ENCODE measurements at regions not wholly inside any gene's neighbourhood (a gene's known extent, or its start where the extent isn't known, plus 50 kb on each side); places are given as distances from the start of the nearest gene placed in this dataset.
"Not testable (repeated sequence)": the region's sequence is repeated elsewhere in the genome, so short reads cannot be mapped to it uniquely, and the experiment has no call there.

DNA sequence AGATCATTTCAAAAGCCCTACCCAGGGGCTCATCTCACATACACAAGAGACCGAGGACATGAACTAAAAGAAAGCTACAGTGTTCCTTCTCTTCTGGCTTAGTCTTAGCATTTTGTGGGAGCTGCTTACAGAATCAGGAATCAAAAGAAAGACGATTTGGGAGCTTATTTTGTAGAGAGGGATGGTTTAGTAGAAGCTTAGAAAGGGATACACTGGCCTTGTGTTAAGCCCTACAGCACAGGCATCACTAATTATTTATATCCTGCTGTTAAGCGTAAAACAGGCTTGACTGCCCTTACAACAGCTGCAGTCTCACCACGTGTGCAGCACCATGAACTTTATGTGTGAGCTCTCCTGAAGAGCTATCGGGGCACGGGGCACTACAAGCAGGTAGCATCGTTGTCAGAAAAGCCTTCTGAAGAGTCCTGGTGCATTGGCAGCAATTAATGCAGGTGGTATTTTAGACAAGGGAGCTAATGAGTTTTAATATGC is 798.3 kb downstream of the NXPH1 start:
- DNase-seq = no peak

DNA sequence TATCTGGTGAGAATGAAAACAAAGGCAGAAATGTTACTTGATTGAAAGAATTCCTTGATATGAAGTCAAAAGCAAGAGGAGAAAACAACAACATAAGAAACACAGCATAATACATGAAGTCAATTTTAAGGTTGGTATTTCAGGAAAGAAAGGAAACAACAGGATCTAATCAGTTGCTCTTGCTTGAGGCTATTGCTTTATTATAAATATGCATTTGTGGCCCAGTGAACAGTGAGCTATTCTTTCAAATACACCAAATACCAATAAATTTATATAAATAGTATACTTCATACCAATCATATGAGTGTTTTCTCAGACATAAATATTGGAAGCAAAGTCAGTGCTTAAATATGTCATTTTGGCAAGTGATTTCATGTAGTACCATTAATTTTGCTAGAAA is 806.6 kb downstream of the NXPH1 start:
- no peak for DNase-seq

DNA sequence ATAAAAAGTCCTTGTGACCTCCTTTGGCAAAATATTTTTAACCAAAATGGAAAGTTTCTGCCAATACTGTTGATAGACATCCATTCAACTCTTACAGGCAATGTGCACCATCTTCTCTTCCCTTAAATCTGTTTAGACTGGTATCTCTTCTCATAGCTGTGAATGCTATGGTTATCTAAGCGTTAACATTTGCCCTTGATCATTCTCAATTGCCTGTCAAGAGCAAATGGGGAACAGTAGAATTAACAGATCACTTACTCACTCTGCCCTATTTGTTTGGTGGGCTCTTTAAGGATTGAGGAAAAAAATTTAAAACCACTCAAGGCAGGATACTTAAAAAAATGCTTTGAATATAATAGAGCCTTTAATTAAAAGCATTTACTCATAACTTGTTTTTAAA is 808.4 kb downstream of the NXPH1 start:
- no peak for DNase-seq

DNA sequence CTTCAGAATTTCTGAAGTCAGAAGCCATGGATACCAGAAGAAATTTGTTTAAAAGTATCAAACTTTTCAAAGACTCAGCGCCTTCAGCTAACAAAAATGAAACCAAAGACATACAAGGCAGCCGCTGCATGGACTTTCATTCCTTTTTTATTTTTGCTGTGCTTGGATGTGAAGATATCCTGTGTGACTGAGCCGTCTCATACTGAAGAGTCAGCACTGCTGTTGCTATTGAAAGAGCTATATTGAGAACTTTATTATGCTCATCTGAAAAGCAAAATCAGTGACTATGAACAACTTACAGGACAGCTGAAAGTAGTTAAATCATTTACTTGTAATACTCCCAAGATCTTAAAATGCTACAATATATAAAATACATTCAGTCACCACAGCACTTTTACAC is 809.2 kb downstream of the NXPH1 start:
- no peak for DNase-seq

DNA sequence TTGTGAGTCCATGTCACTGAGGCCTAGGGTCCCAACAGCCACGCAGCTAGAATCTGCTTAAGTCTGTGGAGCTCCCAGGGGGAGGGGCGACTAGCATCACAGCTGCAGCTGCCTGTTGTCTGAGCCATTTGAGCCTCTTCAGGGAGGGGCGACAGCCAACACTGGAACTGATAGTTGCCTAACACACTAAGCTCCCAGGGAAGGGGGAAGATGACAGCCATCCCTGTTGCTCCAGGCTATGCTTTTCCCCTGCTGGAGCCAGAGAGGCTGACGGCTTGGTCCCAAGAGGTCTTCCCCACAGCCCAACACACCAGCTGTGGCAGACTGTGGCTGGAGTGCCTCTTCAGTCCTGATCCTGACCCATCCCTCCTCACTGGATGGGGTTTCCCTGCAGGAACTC is 817.5 kb downstream of the NXPH1 start:
- DNase-seq = no peak

DNA sequence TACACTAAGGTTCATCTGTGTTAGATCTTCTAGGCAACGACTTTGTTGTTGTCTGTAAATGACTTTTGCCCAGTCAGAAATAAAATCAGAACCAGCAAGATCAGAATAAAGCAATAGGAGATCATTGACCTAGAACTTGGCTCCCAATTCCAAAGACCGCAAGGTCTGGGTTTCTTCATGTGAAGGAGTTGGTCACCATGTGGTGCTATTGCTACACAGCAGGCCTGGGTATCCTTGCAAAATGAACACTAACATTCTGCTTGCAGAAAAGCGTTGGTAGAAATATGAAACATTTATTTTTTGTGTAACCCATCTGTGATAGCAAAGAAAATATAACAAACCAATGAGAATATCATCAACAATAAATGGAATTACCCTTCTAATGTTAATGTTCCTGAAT is 831.0 kb downstream of the NXPH1 start:
- DNase-seq = no peak

DNA sequence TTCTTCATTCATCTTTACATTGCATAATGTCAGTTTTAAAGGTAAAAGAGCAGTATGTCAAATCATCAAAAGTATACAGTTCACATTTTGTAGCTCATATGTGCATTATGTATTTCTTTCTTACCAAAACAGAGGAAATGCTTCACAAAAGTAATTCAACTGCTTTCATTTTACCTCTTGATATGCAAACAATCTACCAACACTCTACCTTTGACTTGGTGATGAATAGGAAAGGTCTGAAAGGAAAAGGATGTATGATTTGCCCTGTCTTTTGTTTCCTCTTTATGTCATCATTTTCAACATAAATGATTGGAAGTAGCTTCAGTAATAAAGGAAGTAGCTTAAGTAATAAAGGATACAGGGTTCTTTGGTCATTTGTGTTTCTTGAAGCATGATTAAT is 846.7 kb downstream of the NXPH1 start:
- no peak for DNase-seq

DNA sequence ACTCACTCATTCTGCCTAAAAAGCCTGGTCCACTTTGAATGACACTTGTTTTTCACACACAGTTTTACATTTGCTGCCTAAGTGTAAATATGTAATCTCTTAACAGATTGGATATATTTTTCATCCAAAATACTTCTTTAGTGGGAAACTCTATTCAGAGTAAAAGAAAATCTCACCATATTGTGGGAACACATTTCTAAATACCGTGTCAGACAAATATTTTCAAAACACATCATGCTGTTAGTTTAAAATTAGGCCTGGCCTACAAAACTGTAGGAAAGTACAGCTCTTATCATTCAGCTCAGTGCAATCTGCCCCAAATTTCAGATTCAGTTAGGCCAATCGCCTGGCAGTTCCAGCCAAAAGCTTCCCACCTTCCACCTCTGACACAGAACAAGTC is 849.8 kb downstream of the NXPH1 start:
- DNase-seq = no peak

DNA sequence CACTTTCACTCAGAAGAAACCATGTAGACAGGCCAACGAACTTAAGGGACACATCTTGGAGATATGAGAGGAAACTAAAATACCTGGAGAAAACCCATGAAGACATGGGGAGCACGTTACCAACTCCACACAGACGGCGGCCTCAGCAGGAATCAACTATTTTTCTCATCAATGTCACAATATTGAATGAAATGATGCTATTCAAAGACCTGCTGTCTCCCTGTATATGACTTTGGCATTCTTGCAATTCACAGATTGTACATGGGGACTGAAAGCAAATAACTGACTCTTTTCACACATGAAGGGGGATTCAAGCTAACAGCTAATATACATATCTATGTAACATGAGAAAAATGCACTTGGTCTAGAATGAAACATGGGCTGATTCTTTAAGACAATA is 869.0 kb downstream of the NXPH1 start:
- no peak for DNase-seq

DNA sequence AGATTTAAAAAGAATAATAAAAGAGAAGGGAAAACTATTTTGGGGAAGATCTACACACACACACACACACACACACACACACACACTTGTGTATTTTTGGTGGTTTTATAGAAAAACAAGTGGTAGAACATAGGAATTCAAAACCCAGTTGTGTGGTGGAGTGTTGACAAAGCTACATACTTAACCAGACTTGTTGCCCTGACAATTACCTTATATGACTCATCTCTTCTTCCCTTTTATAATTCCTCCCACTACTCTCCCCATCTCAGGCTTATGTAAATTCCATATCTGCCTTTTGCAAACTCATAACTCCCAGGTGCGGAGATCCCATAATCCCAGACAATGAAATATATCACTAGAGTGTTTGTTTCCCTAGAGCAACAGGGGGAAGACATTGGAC is 873.7 kb downstream of the NXPH1 start:
- no peak for DNase-seq

DNA sequence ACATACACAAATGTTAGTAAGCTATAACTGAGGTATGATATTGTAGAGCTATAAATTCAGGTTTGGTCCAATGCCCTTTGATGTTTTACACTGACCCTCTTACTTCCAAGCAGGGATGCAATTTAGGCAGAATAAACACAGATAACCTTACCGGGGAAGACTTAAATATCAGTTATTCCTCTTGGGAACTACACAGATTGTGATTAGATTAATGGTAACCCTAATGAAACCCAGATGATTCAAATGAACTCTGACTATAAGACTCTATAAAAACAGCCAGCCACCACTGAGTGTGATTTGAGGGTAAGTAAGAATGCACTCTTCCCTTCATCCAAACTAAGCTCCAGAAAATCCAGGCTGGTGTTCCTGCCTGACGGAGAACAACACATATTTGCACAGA is 891.1 kb downstream of the NXPH1 start:
- no peak for DNase-seq

DNA sequence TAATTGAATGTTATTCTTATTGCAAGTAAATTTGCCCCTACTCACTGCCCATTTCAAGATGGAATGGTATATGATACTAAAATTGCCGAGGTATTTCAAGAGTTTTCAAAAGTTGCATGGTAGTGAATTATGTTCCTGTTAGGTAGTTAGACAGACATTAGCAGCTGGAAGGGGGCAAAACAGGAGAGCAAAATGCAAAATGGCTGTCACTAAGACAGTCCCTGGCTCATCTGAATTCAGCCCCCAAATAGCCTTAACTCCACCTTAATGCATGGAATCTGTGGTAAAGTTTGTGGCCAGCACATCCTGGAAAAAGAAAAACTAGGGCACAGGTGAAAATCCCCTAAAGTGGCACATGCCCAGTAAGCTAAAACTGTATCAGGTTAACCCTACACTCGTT is 894.9 kb downstream of the NXPH1 start:
- DNase-seq = no peak

DNA sequence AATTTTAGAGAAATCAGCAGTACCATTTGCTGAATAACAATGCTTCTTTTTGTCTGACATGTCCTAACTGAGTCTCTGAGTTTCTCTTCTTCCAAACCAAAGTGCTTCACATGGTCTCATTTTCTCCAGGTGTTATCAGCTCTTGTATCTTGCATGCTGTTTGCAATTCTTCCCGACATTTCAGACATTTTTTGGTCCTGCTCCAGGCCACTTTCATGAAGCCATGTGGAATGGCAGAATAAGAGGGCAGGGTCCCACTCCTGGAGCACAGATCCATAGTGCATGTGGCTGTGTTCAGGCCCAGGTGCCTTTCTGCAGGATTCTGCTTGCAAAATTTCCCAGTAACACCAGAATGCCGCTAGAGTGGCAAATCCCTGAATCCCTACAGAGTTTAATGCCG is 916.2 kb downstream of the NXPH1 start:
- no peak for DNase-seq

DNA sequence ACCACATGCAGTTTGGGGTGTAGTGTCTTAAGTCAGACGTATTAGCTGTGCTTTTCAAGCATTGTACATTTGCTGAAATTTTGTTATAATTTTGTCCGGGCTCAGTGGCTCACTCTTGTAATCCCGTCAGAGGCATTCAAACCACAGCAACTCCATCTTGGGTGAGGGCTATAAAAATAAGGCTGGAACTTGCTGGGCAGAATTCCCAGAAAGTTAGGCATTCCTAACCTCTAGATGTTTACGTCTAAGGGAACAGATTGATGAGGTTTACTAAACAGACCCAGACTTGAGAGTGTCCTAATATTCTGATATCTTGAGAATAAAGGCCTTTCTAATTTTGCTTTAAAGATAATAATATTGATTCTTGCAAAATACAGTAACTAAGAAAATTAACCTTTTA is 957.8 kb downstream of the NXPH1 start:
- no peak for DNase-seq

DNA sequence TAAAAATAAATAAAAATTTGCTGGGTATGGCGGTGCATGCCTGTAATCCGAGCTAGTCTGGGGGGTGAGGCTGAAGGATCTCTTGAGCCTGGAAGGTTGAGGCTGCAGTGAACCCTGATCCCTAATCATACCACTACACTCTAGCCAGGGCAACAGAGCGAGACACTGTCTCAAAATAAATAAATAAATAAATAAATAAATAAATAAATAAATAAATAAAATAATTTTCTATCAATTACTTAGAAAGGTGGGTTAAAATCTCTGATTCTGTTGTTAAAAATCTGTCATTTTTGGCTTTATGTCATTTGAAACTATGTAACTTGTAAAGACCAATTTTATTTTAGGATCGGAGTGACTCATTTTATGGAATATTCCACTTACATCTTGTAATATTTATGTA is 958.6 kb downstream of the NXPH1 start:
- no peak for DNase-seq

DNA sequence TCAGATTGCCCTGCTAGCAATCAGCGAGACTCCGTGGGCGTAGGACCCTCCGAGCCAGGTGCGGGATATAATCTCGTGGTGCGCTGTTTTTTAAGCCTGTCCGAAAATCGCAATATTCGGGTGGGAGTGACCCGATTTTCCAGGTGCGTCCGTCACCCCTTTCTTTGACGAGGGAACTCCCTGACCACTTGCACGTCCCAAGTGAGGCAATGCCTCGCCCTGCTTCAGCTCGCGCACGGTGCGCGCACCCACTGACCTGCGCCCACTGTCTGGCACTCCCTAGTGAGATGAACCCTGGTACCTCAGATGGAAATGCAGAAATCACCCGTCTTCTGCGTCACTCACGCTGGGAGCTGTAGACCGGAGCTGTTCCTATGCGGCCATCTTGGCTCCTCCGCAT is 971.0 kb downstream of the NXPH1 start:
- DNase-seq = not testable (repeated sequence)

DNA sequence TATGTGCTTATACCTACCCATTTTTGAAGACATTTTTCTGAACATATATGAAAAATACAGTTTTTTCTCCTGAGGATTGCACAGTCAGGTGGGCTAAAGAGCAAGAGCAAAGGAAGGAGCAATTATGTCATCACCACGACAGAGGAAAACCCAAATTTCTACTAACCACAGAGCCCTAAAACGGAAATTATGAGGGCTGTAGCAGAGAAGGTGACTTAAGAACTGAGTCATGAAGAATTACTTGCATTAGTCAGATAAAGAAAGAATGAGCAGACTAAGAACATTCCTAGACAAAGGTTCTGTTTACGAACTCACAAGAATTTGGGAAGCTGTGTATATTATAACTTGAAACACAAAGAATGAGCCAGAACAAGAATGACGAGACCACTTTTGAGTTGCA is 974.4 kb downstream of the NXPH1 start:
- DNase-seq = no peak

DNA sequence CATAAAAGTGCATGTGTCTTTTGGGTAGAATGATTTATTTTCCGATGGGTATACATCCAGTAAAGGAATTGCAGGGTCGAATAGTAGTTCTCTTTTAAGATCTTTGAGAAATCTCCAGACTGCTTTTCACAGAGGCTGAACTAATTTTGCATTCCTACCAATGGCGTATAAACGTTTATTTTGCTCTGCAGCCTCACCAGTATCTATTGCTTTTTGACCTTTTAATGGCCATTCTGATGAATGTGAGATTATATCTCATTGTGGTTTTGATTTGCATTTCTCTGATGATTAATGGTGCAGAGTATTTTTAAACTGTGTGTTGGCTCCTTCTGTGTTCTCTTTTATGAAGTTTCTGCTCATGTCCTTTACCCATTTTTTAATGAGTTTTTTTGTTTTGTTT is 1020.1 kb downstream of the NXPH1 start:
- DNase-seq = no peak

DNA sequence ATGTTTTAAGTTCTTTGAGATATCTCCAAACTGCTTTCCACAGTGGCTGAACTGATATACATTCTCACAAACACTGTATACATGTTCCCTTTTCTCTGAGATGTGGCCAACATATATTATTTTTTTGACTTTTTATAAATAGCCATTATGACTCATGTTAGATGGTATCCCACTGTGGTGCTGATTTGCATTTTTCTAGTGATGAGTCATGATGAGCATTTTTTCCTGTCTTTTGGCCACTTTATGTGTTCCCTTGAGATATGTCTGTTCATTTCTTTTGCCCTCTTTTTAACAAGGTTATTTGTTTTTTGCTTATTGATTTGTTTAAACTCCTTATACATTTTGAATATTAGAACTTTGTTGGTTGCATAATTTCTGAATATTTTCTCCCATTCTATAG is 1055.1 kb downstream of the NXPH1 start:
- no peak for DNase-seq

DNA sequence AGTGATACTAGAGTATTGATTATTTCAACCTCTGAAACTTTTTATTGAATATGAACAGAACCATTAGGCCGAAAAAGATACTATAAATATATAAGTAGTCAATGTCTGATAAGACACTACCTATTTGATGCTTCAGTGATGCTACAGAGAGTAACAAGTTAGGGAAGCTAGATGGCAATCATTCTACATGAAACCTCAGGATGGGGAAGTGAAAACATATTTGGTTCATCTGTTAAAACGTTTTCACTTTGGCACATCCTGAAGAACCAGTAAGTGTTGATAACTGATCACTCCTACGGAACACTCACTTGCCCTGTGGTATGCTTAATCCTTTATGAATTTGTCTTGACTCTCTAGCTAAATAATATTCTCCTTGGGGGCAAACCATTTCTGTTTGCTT is 1064.9 kb downstream of the NXPH1 start:
- DNase-seq = no peak

DNA sequence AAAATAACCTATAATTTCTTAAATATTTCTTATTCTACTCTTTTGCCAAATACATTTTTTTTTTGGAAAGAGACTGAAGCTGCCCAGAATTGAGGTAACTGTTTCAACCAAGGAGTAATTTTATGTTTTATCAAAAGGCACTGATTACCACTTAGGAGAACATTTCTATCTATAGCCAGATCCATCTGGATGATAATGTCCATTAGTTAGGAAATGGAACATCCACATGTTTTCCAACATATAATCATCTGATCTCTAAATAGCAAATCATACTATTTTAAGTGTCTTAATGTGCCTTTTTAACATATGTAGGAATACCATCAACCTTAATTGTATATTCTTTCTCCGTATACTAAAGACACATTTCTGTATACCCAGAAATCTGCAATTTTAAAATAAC is 1068.9 kb downstream of the NXPH1 start:
- DNase-seq = no peak

DNA sequence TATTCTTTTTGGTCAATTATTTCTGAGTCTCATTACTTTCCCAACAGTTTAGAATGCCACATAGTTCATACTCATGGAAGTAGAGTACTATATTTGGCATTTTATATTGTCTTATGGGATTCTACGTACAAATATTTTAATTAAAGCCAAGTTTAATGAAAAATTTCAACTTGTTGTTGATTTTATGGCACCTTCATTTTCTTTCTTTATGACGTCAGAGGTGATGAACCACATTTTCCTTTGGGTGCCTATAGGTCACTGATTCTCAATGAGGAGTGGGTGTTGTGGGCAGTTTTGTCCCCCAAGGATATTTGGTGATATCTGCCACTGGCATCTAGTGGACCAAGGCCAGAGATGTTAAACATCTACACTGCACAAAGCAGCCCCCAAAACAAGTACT is 1071.3 kb downstream of the NXPH1 start:
- no peak for DNase-seq

DNA sequence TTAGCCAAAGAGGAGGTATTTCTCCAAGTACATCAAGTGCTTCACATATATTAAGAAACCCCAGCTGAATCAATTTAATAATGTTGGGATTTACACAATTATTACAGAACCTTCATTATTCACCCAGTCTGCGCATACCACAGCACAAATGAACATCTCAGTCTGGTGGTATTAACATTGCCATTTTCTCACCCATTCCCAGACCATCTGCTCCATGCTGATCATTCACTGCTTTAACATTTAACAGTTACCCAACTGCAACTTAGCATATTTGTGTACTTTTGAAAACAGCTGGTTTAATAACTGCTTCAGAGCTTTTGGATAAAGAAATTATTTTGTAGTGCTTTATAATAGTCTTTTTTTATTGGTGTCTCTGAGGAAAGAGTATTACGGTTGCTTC is 1072.1 kb downstream of the NXPH1 start:
- no peak for DNase-seq

DNA sequence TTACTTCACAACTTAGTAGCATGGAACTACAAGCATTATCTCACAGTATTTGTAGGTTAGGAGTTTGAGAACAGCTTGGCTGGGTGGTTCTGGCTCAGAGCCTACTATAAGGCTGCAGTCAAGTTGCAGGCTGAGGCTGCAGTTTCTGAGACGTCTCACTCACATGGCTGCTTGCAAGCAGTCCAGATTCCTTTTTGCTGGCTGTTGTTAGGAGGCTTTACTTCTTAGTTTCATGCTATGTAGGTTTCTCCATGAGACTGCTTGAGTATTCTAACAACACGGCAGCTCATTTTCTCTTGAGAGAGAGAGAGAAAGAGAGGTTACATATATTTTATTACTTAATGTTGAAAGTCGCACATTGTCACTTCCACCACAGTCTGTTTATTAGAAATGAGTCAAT is 1073.9 kb downstream of the NXPH1 start:
- DNase-seq = no peak

DNA sequence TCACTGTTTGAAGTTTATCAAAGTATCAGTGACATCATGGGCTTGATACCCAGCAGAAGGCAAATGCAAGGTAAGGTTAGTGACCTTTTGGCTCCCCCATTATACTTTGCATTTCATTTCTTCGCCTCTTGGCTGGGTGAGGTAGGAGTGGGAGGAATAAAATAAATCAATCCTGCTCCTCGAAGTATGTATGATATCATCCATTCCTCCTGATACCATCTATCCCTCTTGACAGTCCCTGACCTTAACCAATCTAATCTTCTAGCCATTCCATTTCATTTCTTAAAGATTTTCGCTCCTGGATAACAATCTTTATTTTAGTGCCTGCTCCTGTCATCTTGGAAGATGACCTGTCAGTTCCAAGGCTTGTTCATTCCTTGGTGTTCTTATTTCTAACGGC is 1083.3 kb downstream of the NXPH1 start:
- DNase-seq = no peak

DNA sequence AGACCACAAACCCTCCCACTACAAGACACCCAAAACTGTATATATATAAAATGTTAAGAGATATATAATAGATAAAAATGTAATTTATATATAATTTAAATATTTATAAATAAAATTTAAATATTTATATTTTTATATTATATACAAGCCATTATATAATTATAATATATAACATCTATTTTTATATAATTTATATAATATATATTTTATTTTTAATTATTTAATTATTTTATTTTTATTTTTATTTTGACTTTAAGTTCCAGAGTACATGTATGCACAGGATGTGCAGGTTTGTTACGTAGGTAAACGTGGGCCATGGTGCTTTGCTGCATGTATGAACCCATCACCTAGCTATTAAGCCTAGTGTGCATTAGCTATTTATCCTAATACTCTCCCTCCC is 1090.2 kb downstream of the NXPH1 start:
- DNase-seq = no peak

All from hematopoietic multipotent progenitor cell treated with erythropoietin and hydrocortisone succinate and interleukin-3 and kit ligand, for 8 days (in vitro differentiated cells).